ENCODE measurements at regions not wholly inside any gene's neighbourhood (a gene's known extent, or its start where the extent isn't known, plus 50 kb on each side); places are given as distances from the start of the nearest gene placed in this dataset.

- TF ChIP-seq CTCF (conservative IDR thresholded peaks at IDR 0.05; ENCODE audit: low read depth, low read length), result no peak
- TF ChIP-seq EZH2 (IDR thresholded peaks at IDR 0.05; ENCODE audit: borderline replicate concordance, low read depth, low read length, poor library complexity, severe bottlenecking), result no peak
Observed at GRCh38 chr3:153442799-153443487, 280.9 kb downstream of the RAP2B start.
